ENCODE measurements at regions not wholly inside any gene's neighbourhood (a gene's known extent, or its start where the extent isn't known, plus 50 kb on each side); places are given as distances from the start of the nearest gene placed in this dataset.

GRCh38 chr14:86299994-86300393 lies 770.0 kb downstream of the FLRT2 start:
- TF ChIP-seq CHD1 (IDR thresholded peaks at IDR 0.05; ENCODE audit: low read depth, low read length): no peak
- TF ChIP-seq CTCF (conservative IDR thresholded peaks at IDR 0.05; ENCODE audit: low read depth, low read length): no peak
- TF ChIP-seq RAD21 (IDR thresholded peaks at IDR 0.05; ENCODE audit: low read length): no peak
- TF ChIP-seq POLR2A (IDR thresholded peaks at IDR 0.05; ENCODE audit: low read depth, low read length): no peak
- TF ChIP-seq RCOR1 (IDR thresholded peaks at IDR 0.05; ENCODE audit: insufficient replicate concordance, low read length): no peak
- TF ChIP-seq FOS (IDR thresholded peaks at IDR 0.05; ENCODE audit: low read depth, low read length): no peak
- no peak for TF ChIP-seq MXI1 (IDR thresholded peaks at IDR 0.05; ENCODE audit: borderline replicate concordance, low read depth, low read length)
- no peak for TF ChIP-seq NFE2L2 (IDR thresholded peaks at IDR 0.05; ENCODE audit: low read depth, low read length)
- no peak for TF ChIP-seq MAFK (IDR thresholded peaks at IDR 0.05; ENCODE audit: low read depth, low read length)
- no peak for TF ChIP-seq RFX5 (IDR thresholded peaks at IDR 0.05; ENCODE audit: low read depth, low read length)
- TF ChIP-seq, protein P1, sequence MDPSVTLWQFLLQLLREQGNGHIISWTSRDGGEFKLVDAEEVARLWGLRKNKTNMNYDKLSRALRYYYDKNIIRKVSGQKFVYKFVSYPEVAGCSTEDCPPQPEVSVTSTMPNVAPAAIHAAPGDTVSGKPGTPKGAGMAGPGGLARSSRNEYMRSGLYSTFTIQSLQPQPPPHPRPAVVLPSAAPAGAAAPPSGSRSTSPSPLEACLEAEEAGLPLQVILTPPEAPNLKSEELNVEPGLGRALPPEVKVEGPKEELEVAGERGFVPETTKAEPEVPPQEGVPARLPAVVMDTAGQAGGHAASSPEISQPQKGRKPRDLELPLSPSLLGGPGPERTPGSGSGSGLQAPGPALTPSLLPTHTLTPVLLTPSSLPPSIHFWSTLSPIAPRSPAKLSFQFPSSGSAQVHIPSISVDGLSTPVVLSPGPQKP (IDR thresholded peaks at IDR 0.05; ENCODE audit: borderline replicate concordance, low read depth, low read length): no peak

Data from IMR-90 (cell line).